ENCODE measurements at regions not wholly inside any gene's neighbourhood (a gene's known extent, or its start where the extent isn't known, plus 50 kb on each side); places are given as distances from the start of the nearest gene placed in this dataset.

DNA sequence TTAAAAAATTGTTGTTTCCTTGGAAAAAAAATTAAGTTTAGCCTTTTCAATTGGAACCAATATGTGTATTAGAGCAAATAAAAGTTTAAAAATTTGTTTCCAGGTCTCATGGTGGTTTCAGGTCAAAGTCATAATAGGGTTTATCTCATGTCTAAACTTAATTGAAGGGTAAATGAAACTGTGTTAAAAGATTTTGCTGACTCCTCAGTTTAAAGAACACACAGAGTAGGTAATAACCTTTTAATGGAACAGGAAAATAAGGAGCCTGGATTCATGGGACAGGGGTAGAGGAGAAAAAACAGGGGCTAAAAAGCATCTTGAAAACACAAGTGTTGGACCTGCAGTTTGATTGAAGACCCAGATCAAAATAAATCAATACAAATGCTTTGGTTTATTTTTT, 190.6 kb downstream of the MFSD1 start:
- Mint-ChIP-seq H3K27ac (no peak overlapping the region), H3K36me3 (ENCODE audit: low read depth) (no peaks in the 10 kb centered on the region), H3K9me3 (peaks cover 1% of the 10 kb centered on the region), H3K4me1 (ENCODE audit: low read depth) (no peaks in the 10 kb centered on the region), H3K27me3 (ENCODE audit: low read depth) (no peaks in the 10 kb centered on the region), H3K4me3 (no peak overlapping the region)

DNA sequence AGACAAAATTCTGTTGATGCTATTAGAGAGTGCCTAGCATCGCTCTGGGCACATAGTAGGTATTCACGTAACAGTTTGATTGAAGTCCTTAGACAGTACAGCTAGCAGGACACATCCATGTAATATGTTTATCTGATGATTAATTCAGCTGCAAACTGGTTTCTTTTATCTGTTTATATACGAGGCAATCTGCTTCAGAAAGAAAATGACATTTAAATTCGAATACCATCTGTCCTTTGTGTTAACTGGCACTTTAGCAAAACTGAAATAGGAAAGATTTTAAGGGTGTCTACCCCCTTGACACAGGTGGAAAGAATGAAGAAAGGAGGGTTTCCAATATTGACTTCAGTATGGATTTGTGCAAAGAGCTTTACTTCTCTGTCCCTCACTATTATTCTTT, 192.5 kb downstream of the MFSD1 start:
- Mint-ChIP-seq H3K4me1 (ENCODE audit: low read depth) (no peaks in the 10 kb centered on the region), H3K4me3 (no peak overlapping the region), H3K27ac (no peak overlapping the region), H3K36me3 (ENCODE audit: low read depth) (no peaks in the 10 kb centered on the region), H3K27me3 (ENCODE audit: low read depth) (no peaks in the 10 kb centered on the region), H3K9me3 (no peaks in the 10 kb centered on the region)

DNA sequence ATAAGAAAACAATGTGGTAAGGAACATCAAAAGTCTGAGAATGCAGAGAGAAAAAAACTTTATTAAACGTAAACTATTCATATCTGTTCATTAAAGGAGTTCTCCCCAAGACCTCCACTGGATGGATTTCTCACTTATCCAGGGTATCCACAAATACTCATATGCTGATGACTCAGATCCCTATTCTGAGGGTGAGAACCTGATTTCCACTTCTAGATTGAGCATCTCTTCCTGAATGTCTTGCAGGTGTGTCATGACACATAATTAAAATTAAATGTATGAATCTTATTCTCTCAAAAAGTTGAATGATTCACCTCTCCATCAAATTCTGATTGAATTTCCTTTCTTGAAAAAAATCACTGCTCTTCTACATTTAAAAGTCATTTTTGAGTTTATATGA, 199.9 kb downstream of the MFSD1 start:
- Mint-ChIP-seq H3K9me3 (no peaks in the 10 kb centered on the region), H3K27me3 (ENCODE audit: low read depth) (no peaks in the 10 kb centered on the region), H3K36me3 (ENCODE audit: low read depth) (no peaks in the 10 kb centered on the region), H3K4me3 (no peak overlapping the region), H3K27ac (no peak overlapping the region), H3K4me1 (ENCODE audit: low read depth) (no peaks in the 10 kb centered on the region)

DNA sequence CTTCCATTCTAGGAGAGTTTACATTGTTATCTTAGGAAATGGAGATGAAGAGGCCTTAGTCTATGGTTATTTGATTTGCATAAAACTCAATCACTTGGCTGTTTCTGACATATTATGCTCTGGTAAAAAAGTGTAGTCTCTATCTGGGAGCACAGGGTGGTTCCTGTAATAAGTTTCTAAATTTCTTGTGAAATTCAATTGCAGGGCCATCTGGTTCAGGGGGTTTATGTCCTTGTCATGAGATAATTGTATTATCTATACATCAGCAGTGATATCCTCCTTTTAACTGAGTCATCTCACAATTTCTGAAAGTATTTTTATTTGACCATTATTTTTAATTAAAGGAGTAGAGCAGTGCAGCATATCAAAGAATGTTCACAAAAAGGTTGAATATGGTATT, 203.3 kb downstream of the MFSD1 start:
- Mint-ChIP-seq H3K27ac (no peak overlapping the region), H3K36me3 (ENCODE audit: low read depth) (no peaks in the 10 kb centered on the region), H3K4me3 (no peak overlapping the region), H3K9me3 (no peaks in the 10 kb centered on the region), H3K27me3 (ENCODE audit: low read depth) (no peaks in the 10 kb centered on the region), H3K4me1 (ENCODE audit: low read depth) (no peaks in the 10 kb centered on the region)

DNA sequence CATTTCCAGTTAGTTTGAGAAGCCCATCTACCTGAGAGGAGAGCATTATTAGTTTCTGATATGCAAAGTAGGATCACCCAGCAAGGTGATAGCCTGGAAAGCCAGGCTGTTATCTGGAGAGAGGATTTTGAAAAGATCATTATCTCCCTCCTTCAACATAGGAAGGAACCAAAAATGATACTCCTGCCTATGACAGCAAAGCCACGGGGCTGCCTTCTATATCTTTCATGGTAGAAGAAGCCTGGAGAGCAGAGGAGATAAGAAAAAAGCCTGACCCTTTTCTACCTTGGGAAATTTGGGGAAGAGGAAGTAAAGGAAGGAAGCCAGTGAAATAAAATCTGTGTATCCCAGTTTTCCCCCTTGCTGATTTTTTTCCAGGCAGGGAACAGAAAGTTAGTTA, 205.5 kb downstream of the MFSD1 start:
- no peaks in the 10 kb centered on the region for H3K4me1 Mint-ChIP-seq (ENCODE audit: low read depth)
- H3K9me3 Mint-ChIP-seq = no peaks in the 10 kb centered on the region
- no peaks in the 10 kb centered on the region for H3K27me3 Mint-ChIP-seq (ENCODE audit: low read depth)
- H3K36me3 Mint-ChIP-seq (ENCODE audit: low read depth) = no peaks in the 10 kb centered on the region
- no peak overlapping the region for H3K4me3 Mint-ChIP-seq
- H3K27ac Mint-ChIP-seq = no peak overlapping the region

DNA sequence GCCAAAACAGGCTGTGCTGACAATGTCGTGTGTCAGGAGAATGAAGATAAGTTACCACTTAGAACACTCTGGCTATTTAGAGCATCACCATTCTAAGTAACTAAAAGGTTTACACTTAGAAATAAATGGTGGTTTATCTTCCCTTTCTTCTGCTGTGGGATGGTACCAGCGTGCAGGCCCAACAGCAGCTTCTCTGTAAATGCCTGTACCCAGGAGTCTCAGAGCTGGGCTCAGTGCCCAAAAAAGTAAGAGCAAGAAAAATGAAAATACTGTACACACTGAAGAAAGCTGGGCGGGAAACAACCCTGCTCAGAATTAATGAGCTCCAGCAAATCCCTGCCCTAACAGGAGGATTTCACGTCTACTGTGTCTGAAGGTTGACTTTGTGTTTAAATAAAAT, 206.5 kb downstream of the MFSD1 start:
- Mint-ChIP-seq H3K27me3 (ENCODE audit: low read depth) (no peaks in the 10 kb centered on the region), H3K9me3 (no peaks in the 10 kb centered on the region), H3K4me3 (no peak overlapping the region), H3K4me1 (ENCODE audit: low read depth) (no peaks in the 10 kb centered on the region), H3K36me3 (ENCODE audit: low read depth) (no peaks in the 10 kb centered on the region), H3K27ac (no peak overlapping the region)

DNA sequence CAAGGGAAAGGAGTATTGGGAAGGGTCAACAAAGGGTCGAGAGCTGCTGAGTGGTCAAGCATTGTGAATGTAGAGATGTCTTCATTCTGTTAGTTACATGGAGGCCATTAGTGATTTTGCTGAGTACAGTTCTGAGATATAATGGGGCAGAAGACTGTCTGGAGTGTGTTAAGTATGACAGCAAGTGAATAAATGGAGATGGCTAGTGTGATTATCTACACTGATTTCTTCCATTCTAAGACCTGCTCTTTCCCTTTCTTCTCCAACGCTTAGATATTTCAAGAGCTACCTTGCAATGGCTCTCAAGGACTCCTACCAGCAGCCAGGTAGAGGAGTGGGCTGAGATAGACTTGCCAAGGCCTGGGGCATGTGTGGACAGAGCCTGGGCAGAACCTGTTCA, 216.5 kb downstream of the MFSD1 start:
- H3K27ac Mint-ChIP-seq = no peak overlapping the region
- no peak overlapping the region for H3K4me3 Mint-ChIP-seq
- H3K27me3 Mint-ChIP-seq (ENCODE audit: low read depth) = no peaks in the 10 kb centered on the region
- H3K4me1 Mint-ChIP-seq (ENCODE audit: low read depth) = no peaks in the 10 kb centered on the region
- no peaks in the 10 kb centered on the region for H3K9me3 Mint-ChIP-seq
- H3K36me3 Mint-ChIP-seq (ENCODE audit: low read depth) = no peaks in the 10 kb centered on the region

DNA sequence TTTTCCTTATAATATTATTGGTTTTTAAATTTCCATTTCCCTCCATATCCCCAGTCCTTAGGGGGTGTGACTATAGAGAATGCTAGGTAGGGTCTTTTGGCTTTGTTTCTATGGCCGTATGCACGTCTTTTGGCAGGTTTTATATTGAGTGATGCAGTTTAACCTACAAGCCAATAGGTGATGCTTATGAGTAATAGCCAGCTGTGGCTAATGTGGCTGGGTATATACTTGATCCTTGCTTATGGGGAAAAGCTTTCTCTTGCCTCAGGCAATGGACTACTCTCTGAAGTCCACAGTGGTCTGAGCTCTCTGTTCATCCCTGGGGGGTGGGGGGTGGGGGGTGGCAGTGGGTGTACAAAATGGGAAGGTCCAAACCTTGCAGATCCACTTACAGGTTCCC, 223.9 kb downstream of the MFSD1 start:
- Mint-ChIP-seq H3K27me3 (ENCODE audit: low read depth) (no peaks in the 10 kb centered on the region), H3K4me1 (ENCODE audit: low read depth) (no peaks in the 10 kb centered on the region), H3K36me3 (ENCODE audit: low read depth) (no peaks in the 10 kb centered on the region), H3K27ac (no peak overlapping the region), H3K4me3 (no peak overlapping the region), H3K9me3 (no peaks in the 10 kb centered on the region)

DNA sequence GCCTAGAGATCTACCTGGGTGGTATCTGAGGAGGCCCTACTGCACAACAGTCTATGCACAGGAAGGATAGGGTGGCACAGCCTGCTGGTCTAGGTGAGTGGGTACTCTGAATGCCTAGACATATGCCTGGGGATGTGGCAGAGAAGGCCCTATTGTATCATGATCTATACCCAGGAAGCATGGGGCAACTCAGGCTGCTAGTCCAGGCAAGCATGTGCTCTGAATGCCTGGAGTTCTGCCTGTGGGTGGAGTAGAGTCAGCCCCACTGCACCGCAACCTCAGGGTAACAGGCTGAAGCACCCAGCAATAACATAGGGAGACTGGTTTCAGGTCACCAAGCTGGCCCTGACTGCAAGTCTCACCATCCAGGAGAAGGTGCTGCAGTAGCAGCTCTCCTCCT, 224.7 kb downstream of the MFSD1 start:
- H3K4me1 Mint-ChIP-seq (ENCODE audit: low read depth) = no peaks in the 10 kb centered on the region
- H3K27me3 Mint-ChIP-seq (ENCODE audit: low read depth) = no peaks in the 10 kb centered on the region
- no peaks in the 10 kb centered on the region for H3K9me3 Mint-ChIP-seq
- no peak overlapping the region for H3K27ac Mint-ChIP-seq
- no peaks in the 10 kb centered on the region for H3K36me3 Mint-ChIP-seq (ENCODE audit: low read depth)
- no peak overlapping the region for H3K4me3 Mint-ChIP-seq

DNA sequence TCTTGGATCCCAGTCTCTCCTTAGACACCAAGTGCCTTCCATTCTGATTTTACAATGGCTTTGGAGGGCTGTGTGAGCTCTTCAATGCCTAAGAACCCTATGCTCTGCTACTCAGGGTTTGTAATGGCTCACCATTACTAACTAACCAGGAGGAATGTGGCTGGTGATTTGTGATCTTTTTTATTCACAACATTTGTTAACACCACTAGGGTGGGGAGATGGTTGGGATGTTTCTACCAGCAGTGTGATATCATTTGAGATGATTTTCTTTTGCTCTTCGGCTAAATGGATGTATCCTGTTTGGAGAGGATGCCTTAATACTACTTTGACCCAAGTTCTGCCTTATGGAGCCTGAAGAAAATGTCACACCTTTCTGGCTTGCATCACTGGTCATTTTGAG, 226.9 kb downstream of the MFSD1 start:
- no peak overlapping the region for H3K27ac Mint-ChIP-seq
- no peaks in the 10 kb centered on the region for H3K36me3 Mint-ChIP-seq (ENCODE audit: low read depth)
- no peak overlapping the region for H3K4me3 Mint-ChIP-seq
- no peaks in the 10 kb centered on the region for H3K27me3 Mint-ChIP-seq (ENCODE audit: low read depth)
- H3K4me1 Mint-ChIP-seq (ENCODE audit: low read depth) = no peaks in the 10 kb centered on the region
- H3K9me3 Mint-ChIP-seq = no peaks in the 10 kb centered on the region

DNA sequence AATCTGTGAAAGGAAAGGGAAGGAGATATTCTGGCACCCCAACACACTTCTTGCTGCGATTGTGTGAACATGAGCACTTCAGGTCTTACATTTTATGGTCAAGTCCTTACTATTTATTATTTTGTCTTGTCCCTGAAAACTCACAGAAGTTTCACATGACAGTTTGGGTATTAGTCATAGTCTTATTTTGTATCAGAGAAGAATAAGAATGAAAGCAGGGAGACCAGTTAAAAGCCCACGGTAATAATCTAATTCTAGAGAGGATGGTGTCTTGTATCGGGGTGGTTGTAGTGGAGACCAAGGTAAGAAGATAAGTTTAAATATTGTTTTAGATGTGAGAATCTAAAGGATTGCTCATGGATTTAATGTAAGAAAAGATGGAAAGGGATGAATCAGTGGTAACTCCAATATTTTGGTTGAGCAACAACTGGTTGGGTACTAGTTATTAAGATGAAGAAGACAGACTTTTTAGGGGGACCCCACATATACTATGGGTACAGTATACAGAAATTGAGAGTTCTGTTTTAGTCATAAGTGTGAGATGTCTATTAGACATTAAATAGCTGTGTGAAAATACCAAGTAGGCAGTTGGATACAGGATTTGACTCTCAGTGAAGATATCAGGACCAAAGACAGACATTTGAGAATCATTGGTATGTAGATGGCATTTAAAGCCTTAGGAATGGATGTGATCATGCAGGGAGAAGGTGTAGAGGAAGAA, 227.6 kb downstream of the MFSD1 start:
- no peak overlapping the region for H3K27ac Mint-ChIP-seq
- no peaks in the 10 kb centered on the region for H3K36me3 Mint-ChIP-seq (ENCODE audit: low read depth)
- H3K9me3 Mint-ChIP-seq = peaks cover 3% of the 10 kb centered on the region
- H3K4me1 Mint-ChIP-seq (ENCODE audit: low read depth) = no peaks in the 10 kb centered on the region
- no peak overlapping the region for H3K4me3 Mint-ChIP-seq
- H3K27me3 Mint-ChIP-seq (ENCODE audit: low read depth) = no peaks in the 10 kb centered on the region

DNA sequence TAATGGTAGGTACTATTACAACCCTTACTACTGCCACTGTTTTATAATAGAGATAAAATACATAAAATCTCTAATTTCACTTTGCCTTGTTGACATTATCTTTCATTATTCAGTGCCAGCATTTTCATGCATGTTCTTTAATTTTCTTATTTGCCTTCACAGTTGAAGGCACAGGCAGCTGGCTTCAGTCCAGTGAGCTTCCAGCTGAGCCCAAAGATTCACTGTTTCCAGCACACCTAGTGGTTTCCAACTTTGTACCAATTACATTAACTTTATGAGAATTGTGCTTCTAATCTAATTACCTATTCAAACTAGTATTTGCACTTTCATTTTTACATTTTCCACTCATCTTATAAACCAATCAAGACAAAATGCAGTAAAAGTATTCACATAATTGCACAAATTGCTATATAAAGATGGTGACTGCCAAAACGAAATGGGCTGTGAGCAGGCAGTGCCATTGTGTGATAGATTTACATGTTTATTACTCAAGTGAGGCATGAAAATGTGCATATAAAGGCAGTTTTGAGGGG, 228.3 kb downstream of the MFSD1 start:
- H3K27me3 Mint-ChIP-seq (ENCODE audit: low read depth) = no peaks in the 10 kb centered on the region
- H3K27ac Mint-ChIP-seq = no peak overlapping the region
- peaks cover 4% of the 10 kb centered on the region for H3K9me3 Mint-ChIP-seq
- H3K36me3 Mint-ChIP-seq (ENCODE audit: low read depth) = no peaks in the 10 kb centered on the region
- no peak overlapping the region for H3K4me3 Mint-ChIP-seq
- no peaks in the 10 kb centered on the region for H3K4me1 Mint-ChIP-seq (ENCODE audit: low read depth)

DNA sequence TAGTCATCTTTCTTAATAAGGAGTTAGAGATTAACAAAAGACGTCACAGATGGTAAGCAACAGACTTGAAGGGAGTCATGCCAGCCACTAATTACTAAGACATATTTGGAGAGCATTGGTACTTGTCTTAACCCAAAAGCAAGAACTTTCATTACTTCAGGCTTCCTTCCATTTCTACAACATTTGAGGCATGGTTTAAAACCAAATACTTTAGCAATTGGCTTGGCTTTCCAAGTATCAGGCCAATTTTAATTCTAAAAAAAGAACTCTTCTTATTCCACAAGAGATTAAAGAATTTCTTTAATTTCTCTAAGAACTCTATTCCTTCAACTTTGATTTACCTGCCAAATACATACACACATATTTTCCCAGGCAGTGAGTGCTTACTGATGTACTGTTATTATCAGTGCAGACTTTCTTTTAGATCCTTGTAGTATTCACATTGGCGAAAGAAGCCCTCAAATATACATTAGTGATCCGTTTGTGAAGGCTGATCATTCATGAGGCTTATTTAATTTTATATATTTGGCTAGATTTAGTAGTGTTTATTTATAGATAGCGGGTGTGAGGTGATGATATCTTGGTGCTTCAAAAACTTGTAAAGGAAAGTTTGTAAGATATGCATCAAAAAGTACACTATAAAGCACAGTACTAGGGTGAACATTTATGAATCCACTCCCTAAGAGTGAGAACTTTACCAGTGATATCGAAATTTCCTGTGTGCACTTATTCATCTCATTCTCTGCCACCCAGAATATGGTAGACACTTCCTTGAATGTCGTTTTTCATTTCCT, 229.2 kb downstream of the MFSD1 start:
- Mint-ChIP-seq H3K4me1 (ENCODE audit: low read depth) (no peaks in the 10 kb centered on the region), H3K9me3 (peaks cover 4% of the 10 kb centered on the region), H3K27me3 (ENCODE audit: low read depth) (no peaks in the 10 kb centered on the region), H3K27ac (no peak overlapping the region), H3K4me3 (no peak overlapping the region), H3K36me3 (ENCODE audit: low read depth) (no peaks in the 10 kb centered on the region)

DNA sequence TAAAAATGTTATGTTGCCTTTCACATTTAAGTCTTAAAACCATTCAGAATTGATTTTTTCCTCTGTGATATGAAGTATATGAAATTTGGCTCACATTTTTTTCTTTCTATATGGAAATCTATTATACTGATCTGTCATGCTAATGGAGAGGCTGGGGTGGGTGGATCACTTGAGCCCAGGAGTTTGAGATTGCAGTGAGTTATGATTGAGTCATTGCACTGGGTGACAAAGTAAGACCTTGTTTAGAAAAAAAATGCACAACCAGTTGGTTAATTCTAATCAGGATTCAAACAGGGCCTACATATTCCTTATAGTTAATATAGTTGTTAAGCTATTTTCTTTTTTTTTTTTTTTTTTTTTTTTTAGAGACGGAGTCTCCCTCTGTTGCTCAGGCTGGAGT, 230.5 kb downstream of the MFSD1 start:
- Mint-ChIP-seq H3K9me3 (peaks cover 4% of the 10 kb centered on the region), H3K4me3 (no peak overlapping the region), H3K27ac (no peak overlapping the region), H3K4me1 (ENCODE audit: low read depth) (no peaks in the 10 kb centered on the region), H3K36me3 (ENCODE audit: low read depth) (no peaks in the 10 kb centered on the region), H3K27me3 (ENCODE audit: low read depth) (no peaks in the 10 kb centered on the region)

DNA sequence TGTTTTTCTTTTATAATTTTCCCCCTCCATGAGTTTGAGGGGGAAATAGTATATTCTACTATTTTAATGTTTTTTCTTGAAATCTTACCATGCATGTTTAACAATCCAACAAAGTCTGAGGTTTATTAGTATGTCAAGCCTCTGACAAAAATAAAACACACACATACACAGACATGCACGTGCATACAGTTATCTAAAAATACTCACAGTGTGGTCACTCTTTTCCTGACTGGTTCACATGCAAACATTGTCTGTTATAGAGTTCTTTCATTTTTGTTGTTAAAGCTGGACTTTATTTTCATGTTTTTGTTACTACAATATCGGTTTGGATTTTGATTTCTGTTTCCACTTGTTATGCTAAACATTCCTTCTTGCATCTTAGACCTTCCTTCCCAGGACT, 236.6 kb downstream of the MFSD1 start:
- H3K27me3 Mint-ChIP-seq (ENCODE audit: low read depth) = no peaks in the 10 kb centered on the region
- no peak overlapping the region for H3K27ac Mint-ChIP-seq
- H3K4me3 Mint-ChIP-seq = no peak overlapping the region
- no peaks in the 10 kb centered on the region for H3K36me3 Mint-ChIP-seq (ENCODE audit: low read depth)
- H3K4me1 Mint-ChIP-seq (ENCODE audit: low read depth) = no peaks in the 10 kb centered on the region
- H3K9me3 Mint-ChIP-seq = peaks cover 4% of the 10 kb centered on the region

All from T-helper 1 cell treated with Interleukin-12 subunit alpha and Interleukin-12 subunit beta and Interleukin-4 antibody, amounts not matched to agents 30 μg/mL and 1 μg/mL, for 36 hours (primary cell).